ENCODE measurements at regions not wholly inside any gene's neighbourhood (a gene's known extent, or its start where the extent isn't known, plus 50 kb on each side); places are given as distances from the start of the nearest gene placed in this dataset.

GRCh38 chr6:25156123-25156522 is 123.1 kb upstream of the CARMIL1 start:
- TF ChIP-seq POLR2A (IDR thresholded peaks at IDR 0.05), result no peak
- TF ChIP-seq, protein P1, sequence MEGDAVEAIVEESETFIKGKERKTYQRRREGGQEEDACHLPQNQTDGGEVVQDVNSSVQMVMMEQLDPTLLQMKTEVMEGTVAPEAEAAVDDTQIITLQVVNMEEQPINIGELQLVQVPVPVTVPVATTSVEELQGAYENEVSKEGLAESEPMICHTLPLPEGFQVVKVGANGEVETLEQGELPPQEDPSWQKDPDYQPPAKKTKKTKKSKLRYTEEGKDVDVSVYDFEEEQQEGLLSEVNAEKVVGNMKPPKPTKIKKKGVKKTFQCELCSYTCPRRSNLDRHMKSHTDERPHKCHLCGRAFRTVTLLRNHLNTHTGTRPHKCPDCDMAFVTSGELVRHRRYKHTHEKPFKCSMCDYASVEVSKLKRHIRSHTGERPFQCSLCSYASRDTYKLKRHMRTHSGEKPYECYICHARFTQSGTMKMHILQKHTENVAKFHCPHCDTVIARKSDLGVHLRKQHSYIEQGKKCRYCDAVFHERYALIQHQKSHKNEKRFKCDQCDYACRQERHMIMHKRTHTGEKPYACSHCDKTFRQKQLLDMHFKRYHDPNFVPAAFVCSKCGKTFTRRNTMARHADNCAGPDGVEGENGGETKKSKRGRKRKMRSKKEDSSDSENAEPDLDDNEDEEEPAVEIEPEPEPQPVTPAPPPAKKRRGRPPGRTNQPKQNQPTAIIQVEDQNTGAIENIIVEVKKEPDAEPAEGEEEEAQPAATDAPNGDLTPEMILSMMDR (IDR thresholded peaks at IDR 0.05), result no peak

All from lower leg skin (tissue), 3 donors.